ENCODE measurements at regions not wholly inside any gene's neighbourhood (a gene's known extent, or its start where the extent isn't known, plus 50 kb on each side); places are given as distances from the start of the nearest gene placed in this dataset.
A peak's percentile ranks its signal among the peaks of the same experiment; 100 is the strongest.

DNA sequence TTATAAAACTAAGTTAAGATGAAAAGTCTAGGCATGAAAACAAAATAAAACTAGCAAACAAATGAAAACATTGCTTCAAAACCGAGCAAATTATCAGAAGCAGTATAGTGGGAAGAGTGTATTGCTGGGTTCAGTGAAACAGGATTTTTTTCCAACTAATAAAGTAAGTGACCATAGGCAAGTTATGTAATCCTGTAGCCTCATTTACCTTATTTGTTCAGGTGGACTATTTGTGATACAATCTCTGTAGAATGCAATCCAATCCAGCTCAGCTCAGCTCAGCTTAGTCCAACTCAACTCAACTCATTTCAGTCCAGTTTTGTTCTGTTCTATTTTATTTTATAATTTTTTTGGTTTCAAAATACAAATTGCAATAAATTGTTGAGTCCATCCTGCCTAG, 276.7 kb upstream of the LRIG3 start:
- no peak for DNase-seq

- DNase-seq = no peak
These were observed 274.5 kb upstream of the LRIG3 start for GRCh38 chr12:59194794-59195193.

- DNase-seq = no peak
These were observed 273.3 kb upstream of the LRIG3 start for GRCh38 chr12:59193476-59194050.

DNA sequence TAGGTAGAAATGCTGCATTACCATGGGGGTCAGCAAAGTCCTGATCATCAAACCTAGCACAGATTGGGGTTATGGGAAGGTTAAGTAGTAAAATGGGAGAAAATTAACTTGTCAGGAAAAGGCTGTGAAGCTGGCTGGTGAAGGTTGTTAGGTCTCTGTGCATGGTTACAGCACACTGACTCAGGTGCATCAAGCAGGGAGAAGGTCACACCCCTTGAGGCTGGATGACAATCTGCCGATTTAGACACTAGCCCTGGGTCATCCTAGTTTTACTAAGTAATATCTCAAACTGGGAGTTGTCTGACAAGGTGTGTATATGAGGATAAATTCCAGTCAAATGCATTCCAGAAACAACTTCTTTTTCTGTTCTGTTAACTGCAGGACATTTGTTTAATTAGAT, 271.1 kb upstream of the LRIG3 start:
- no peak for DNase-seq

DNA sequence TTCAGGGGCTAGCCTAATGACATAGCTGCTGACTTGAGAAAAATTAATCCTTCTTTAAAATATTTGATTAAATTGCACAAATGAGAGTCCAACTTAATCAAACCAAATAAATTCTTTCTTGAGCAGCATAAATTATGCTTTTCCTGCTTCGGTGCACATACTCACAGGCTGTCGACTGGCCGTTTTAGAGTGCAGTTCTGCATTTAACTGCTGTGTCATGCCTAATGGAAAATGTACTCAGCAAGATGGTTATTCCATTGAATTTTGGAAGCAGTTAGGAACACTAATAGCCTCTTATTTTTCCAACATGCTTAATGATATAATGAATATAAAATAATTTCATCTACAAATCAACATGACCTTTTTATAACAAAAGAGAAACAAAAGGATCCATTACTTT, 266.1 kb upstream of the LRIG3 start:
- no peak for DNase-seq

GRCh38 chr12:59185295-59185694, 265.0 kb upstream of the LRIG3 start:
- no peak for DNase-seq

DNA sequence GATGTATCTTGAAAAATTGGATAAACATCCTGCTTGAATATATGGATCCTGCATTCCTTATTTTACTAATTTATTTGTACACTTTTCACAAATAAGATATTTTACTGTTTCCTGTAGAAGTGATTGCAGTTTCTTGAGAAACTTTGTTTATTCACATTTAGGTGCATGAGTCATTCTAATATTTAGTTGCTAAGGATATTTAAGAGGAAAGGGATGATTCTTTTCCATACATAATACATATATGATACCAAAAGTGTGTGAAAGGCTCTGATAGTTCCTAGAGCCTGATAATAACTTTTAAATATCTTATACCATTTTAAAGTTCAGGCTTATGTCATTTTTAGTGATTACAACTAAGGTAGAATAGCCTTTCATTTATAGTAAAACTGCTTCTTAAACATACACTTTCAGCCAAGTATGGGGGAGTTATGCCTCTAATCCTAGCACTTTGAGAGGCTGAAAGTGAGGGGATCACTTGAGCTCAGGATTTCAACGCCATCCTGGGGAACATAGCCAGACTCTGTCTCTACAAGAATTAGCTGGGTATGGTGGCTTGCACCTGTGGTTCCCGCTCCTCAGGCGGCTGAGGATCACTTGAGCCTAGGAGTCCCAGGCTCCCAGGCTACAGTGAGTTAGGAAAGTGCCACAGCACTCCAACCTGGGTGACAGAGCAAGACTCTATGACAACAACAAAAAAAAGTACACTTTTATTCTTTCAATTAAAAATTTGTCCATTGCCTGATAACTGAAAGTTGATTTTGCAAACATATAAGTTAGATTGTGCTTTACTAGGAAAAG, 262.6 kb upstream of the LRIG3 start:
- DNase-seq = no peak

DNA sequence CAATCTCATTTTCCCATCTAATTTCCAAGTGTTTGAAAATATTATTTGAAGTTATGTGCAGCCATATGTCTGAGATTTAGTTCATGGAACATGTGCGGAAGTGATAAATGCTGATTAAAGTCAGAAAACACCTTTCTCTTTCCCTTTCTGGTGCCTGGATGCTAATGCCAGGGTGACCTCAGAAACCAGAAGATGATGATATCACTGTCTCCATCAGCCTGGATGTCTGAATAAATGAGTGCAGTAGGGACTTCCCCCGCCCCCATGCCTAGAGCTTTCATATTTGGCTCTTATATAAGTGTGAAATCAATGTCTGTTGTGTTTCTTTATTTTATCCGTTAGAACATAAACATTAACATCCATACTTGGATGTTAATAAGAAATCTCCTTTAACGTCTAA, 261.9 kb upstream of the LRIG3 start:
- DNase-seq = no peak

DNA sequence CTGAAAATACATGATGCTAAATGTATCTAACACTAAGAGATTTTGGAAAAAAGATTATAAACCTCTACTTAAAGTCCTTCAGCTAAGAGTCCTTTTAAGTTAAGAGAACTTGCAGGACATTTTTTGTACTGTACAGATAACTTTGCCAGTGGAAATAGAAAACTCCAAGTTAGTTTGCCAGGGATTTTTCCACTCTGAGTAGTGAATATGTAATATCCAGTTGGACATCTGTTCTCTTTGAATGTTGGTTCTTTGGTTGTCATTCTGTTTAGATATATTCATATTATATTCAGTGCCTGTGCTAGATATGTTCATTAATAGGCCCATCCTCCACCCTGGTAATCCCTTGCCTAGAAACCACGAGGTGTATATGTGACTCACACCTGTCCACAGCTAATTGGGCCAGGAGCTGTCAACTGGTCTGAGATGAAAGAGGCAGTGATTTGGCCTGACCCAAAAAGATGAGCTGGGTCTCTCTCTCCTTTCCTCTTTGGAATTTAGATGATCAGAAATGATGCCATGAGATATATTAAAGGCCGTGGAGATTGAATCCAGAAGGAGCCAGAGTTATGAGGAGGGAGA, 261.0 kb upstream of the LRIG3 start:
- DNase-seq = no peak

- no peak for DNase-seq
These were observed 258.9 kb upstream of the LRIG3 start for GRCh38 chr12:59179231-59179630.

DNA sequence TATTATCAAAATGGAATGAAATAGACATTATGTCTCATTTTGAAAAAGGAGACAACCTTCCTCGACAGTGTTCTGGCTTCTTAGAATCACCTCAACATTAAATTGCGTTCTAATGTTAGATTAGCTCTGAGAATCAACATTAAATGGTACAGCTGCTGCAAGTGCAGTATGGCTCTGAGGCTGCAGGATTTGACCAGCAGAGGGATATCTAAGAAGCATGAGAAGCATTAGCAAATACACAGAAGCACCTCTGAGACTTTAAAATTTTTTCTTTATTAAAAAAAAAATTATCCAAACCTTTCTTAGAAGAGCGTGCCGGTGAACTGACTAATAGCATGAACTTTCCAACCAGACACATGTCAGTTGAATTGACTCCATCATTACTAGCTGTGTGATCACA, 253.4 kb upstream of the LRIG3 start:
- no peak for DNase-seq

- no peak for DNase-seq
These were observed 248.3 kb upstream of the LRIG3 start for GRCh38 chr12:59168647-59169046.

DNA sequence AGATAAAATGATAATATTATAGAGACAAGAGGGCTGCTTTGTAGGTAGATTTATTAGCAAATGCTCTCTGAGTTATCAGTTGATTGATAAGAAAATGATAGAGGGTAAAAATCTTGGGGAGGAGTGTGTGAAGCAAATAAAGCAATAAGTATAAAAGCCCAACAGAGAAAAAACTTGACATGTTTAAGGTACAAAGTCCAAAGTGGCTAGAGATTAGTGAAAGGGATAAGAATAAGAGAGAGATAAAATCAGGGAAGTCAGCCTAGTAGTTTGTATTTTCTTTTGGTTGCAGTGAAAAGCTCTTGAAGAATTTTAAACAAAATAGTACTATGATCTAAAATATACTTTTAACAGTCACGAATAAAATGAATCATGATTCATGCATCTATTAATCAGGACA, 246.2 kb upstream of the LRIG3 start:
- no peak for DNase-seq

DNA sequence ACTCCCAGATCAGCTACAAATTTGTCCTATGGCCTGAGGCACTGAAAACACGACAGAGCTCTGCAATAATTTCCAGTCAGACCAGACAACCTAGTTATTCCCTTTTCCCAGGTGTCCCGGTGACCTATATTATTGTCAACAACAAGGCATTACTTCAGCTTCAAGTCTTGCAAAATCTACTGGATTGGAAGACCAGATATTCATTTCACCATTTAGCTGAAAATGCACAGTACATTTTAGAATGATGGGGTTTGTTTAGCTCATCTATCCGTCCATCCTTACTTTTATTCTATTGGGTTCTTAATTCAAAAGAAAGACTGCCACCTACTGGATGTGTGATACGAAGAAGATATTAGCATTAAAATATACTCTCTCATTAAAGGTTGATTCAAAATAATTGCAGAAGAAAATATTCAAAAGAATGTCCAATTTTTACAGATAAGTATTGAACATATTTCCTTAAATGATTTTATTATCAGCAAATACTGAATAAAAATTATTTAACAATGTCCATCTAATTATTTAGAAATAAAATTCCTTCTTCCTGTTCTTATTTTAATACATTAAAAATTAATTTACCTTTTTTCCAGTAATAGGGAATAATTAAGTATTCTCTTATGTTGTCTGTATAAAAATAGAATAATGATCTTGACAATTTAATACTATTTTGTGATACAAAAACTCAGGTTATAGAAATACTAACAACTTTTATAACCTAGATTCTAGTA, 244.9 kb upstream of the LRIG3 start:
- peak; percentile 31 for DNase-seq

DNA sequence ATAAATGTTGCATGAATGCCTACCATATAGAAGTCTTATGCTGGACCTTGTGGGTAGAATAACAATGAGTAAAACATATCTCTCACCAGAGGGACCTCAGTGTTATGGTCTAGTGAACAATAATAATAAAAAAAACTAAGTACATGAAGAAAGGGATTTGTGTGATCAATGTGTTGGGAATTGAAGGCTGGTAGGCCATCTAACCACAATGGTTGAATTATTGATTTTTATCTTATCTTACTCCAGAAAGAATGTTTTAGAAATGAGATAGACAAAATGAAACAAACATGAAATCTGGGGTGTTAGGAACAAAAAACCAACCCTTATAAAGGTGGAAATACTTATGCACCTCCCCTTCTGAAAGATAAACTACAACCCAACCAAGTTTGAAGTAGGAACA, 243.9 kb upstream of the LRIG3 start:
- no peak for DNase-seq

- no peak for DNase-seq
These were observed 238.4 kb upstream of the LRIG3 start for GRCh38 chr12:59158681-59159080.

DNA sequence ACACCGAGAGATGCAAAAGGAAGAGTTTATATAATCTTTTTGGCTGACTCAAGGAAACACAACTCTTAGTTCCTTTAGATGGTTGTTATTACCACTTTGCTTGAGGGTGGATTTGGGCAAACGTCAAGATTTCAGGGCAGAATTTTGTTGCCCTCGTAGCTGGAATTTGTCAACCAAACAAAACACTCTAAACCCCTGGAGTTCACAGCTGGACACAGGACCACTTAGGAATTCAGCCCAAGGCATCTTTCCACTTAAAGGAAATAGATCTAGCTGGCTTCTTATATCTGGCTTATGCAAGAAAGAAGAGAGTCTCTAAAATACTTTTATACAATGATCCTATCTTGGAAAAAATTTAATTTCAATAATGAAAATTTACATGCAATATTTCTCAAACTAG, 237.8 kb upstream of the LRIG3 start:
- DNase-seq = no peak

GRCh38 chr12:59155448-59155847, 235.1 kb upstream of the LRIG3 start:
- no peak for DNase-seq

DNA sequence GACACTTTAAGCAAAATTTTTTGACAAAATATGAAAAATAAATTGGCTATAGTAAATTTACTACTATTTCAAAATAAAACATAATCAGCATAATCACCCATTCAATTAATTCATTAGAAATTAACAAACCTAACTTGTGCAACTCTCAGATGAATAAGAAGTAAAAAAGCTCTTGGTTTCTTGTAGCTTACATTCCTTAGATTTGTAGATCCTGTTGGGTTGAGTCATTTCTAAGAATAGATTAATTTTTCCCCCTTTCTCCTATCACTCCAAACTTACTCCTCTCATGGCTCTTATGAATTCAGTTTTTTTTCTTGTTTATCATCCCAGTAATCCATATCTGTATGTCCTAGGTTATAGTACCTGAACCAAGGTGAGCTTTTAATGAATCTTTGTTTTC, 230.9 kb upstream of the LRIG3 start:
- no peak for DNase-seq

DNA sequence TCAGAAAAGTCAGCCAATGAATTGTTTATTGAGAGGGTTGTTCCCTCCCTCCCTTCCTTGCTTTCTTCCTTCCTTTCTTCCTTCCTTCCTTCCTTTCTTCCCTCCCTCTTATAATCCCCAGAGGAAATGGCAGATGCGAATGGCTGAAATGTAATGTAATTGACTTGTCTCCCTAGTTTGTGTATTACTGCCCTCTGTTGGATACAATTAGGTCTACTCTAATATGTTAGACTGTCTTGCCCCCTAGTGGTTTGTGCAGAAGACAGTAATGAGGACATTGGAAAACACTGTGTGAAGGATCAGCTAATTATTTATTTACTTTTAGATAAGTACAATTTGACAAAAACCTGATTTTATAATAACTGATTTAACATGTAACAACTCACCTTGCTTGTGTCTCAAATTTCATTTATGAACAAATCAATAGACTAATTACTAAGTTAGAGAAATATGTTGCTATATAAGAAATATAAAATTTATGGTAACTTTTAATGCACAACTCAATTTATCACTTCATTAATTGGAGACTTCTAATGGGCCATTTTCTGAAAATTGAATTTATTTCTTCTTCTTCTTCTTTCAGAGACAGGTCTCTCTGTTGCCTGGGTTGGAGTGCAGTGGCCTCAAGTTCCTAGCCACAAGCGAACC, 229.8 kb upstream of the LRIG3 start:
- peak; percentile 87 for DNase-seq

DNA sequence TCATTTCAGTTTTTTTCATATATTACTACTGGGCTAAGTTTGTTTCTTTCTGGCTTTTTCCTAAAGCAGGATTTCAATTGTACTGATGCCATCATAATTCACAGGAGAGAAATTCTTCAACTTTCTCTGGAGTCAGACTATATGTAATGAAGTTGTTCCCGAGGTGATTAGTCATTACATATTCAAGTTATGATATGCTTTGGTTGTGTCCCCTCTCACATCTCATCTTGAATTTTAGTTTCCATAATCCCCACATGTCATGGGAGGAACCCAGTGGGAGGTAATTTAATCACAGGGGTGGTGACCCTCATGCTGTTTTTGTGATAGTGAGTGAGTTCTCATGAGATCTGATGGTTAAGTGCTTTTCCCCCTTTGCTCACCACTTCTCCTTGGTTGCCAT, 227.5 kb upstream of the LRIG3 start:
- no peak for DNase-seq

- no peak for DNase-seq
These were observed 222.0 kb upstream of the LRIG3 start for GRCh38 chr12:59142183-59142790.

DNA sequence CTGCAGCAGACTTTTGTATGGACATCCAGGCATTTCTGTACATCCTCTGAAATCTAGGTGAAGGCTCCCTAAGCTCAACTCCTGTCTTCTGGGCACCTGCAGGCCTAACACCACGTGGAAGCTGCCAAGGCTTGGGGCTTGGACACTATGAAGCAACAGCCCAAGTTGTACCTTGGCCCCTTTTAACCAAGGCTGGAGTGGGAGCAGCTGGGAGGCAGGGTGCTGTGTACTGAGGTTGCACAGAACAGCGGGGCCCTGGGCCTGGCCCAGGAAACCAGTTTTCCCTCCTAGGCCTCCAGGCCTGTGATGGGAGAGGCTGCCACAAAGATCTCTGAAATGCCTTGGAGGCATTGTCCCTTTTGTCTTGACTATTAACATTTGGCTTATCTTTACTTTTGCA, 214.4 kb upstream of the LRIG3 start:
- no peak for DNase-seq
